ENCODE measurements at regions not wholly inside any gene's neighbourhood (a gene's known extent, or its start where the extent isn't known, plus 50 kb on each side); places are given as distances from the start of the nearest gene placed in this dataset.
A peak's percentile ranks its signal among the peaks of the same experiment; 100 is the strongest.

DNA sequence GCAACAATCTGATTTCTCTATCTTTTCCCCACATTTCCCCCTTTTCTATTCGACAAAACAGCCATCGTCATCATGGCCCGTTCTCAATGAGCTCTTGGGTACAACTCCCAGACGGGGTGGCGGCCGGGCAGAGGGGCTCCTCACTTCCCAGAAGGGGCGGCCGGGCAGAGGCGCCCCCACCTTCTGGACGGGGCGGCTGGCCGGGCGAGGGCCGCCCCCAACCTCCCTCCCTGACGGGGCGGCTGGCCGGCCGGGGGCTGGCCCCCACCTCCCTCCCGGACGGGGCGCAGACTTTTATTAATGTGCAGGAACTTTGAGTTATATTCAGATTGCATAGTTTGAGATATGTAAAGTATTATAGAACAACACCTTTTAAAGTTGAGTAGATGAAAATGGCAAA is 64.4 kb upstream of the HPGD start:
- DNase-seq (ENCODE audit: low read depth): no peak

GRCh38 chr4:174583056-174583455 is 60.8 kb upstream of the HPGD start:
- DNase-seq (ENCODE audit: low read depth): no peak

DNA sequence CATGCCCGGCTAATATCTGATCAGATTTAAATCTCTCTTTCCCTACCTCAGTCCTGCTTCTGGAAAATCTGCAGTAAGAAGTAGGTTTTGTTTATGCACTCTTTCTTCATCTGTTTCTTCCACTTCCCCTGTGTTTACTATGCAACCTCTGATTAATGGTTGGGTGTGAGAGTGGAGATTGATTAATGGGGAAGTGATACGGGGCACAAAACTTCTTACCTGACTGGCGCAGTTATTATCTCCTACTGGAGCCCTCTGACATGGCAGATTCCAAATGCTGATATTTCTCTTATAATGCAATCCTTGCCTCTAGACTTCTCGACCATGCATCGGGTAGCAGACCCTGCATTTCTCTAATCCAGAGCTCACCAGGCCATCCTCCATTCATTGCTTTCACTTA is 60.2 kb upstream of the HPGD start:
- no peak for DNase-seq (ENCODE audit: low read depth)

- DNase-seq (ENCODE audit: low read depth): no peak
Measured at GRCh38 chr4:174581901-174582300, 59.6 kb upstream of the HPGD start.

- DNase-seq (ENCODE audit: low read depth): peak; percentile 34
Measured at GRCh38 chr4:174580597-174580996, 58.3 kb upstream of the HPGD start.

- no peak for DNase-seq (ENCODE audit: low read depth)
Measured at GRCh38 chr4:174579421-174579820, 57.1 kb upstream of the HPGD start.

DNA sequence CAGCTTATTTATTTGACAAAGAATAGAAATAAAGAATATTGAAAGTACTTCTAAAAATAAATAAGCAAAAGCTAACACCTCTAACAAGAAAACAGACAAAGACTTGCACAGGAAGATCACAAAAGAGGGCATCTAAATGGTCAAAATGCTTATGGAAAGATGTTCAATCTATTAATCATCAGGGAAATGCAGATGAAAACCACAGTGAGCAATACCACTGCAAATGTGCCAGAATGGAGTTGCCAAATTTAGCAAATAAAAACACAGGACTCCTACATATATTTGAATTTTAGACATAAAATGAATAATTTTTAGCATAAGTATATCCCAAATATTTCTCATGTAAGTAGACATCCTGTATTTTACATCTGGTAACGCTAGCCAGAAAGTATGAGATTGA is 56.1 kb upstream of the HPGD start:
- peak; percentile 64 for DNase-seq (ENCODE audit: low read depth)

GRCh38 chr4:174575436-174575835 is 53.1 kb upstream of the HPGD start:
- DNase-seq (ENCODE audit: low read depth): no peak

All from iris pigment epithelial cell (primary cell).